PC-9 (cell line): ENCODE measurements at regions not wholly inside any gene's neighbourhood (a gene's known extent, or its start where the extent isn't known, plus 50 kb on each side); places are given as distances from the start of the nearest gene placed in this dataset.

Experiments
- BruUV-seq: library from RNA; stranded (reverse); fragments of 400-500 nt; replicated peaks from 2 replicates; lab custom pipeline; 2021; lab: Mats Ljungman, UMichigan
- CTCF ChIA-PET: fragments of 300-600 bp; sonication (Branson Sonifier 250); formaldehyde crosslinking; loops from one replicate; lab custom pipeline; 2022; ENCODE audit warnings: antibody characterized with exemption; lab: Charles Lee
- POLR2A ChIA-PET: fragments of 300-600 bp; sonication (Branson Sonifier 250); formaldehyde crosslinking; loops from one replicate; lab custom pipeline; 2022; ENCODE audit warnings: antibody characterized with exemption; ENCODE audit not compliant: unreplicated experiment; lab: Charles Lee
- DNase-seq, 2 experiments: peaks; one replicate each; pipeline versions ENCODE4 v3.0.0 to v3.0.0-alpha.2; 2015 to 2022; ENCODE audit warnings: mixed read lengths in 1 of 2
- H2AFZ ChIP-seq: fragments of 200-600 bp; sonication (generic); 2 replicates; pipeline ENCODE4 v1.8.1; 2017; ENCODE audit warnings: antibody characterized with exemption
- H3F3A ChIP-seq: fragments of 200-600 bp; sonication (generic); 2 replicates; pipeline ENCODE4 v1.8.1; 2017; ENCODE audit warnings: antibody characterized with exemption, mild to moderate bottlenecking, low read depth; ENCODE audit not compliant: insufficient read depth
- H3K27ac ChIP-seq: fragments of 200-600 bp; sonication (generic); 2 replicates; pipeline ENCODE4 v1.6.1; 2016; ENCODE audit warnings: mixed run types
- H3K27me3 ChIP-seq: fragments of 200-600 bp; sonication (generic); 2 replicates; pipeline ENCODE4 v1.6.1; 2016; ENCODE audit warnings: low read depth, mixed run types; ENCODE audit not compliant: insufficient read depth
- H3K36me3 ChIP-seq: fragments of 200-600 bp; sonication (generic); 2 replicates; pipeline ENCODE4 v1.6.1; 2016; ENCODE audit warnings: low read depth, mixed run types
- H3K4me1 ChIP-seq: fragments of 200-600 bp; sonication (generic); replicated peaks from 2 replicates; pipeline ENCODE4 v1.6.1; 2016; ENCODE audit warnings: mixed run types; ENCODE audit not compliant: insufficient read depth
- H3K4me2 ChIP-seq: fragments of 200-600 bp; sonication (generic); 2 replicates; pipeline ENCODE4 v1.6.1; 2017; ENCODE audit warnings: mixed run types
- H3K4me3 ChIP-seq: fragments of 200-600 bp; sonication (generic); 2 replicates; pipeline ENCODE4 v1.6.1; 2016; ENCODE audit warnings: mixed run types
- H3K79me2 ChIP-seq: fragments of 200-600 bp; sonication (generic); 2 replicates; pipeline ENCODE4 v1.6.1; 2017; ENCODE audit warnings: low read depth, mixed run types
- H3K9me2 ChIP-seq: fragments of 200-600 bp; sonication (generic); 2 replicates; pipeline ENCODE4 v1.8.1; 2017; ENCODE audit warnings: mild to moderate bottlenecking; ENCODE audit not compliant: insufficient read depth
- H3K9me3 ChIP-seq: fragments of 200-600 bp; sonication (generic); 2 replicates; pipeline ENCODE4 v1.8.1; 2016; ENCODE audit warnings: low read depth; ENCODE audit not compliant: insufficient read depth
- H4K20me1 ChIP-seq: fragments of 200-600 bp; sonication (generic); 2 replicates; pipeline ENCODE4 v1.8.1; 2017; ENCODE audit not compliant: insufficient read depth
- EZH2 ChIP-seq: fragments of 200-600 bp; sonication (generic); IDR thresholded peaks from 2 replicates; pipeline ENCODE4 v1.8.0; 2017; ENCODE audit warnings: antibody characterized with exemption, low read depth
- intact Hi-C: fragments of 100-400 bp; cut with micrococcal nuclease; formaldehyde crosslinking; loops from one replicate; pipeline ENCODE4 v1.10.0; 2022; ENCODE audit not compliant: unreplicated experiment
- TF ChIP-seq, protein P1 (sequence below): fragments of 200-600 bp; sonication (generic); conservative IDR thresholded peaks from 2 replicates; pipeline ENCODE4 v1.6.1; 2017; ENCODE audit warnings: mixed run types, antibody characterized with exemption, mild to moderate bottlenecking, moderate library complexity

DNA sequence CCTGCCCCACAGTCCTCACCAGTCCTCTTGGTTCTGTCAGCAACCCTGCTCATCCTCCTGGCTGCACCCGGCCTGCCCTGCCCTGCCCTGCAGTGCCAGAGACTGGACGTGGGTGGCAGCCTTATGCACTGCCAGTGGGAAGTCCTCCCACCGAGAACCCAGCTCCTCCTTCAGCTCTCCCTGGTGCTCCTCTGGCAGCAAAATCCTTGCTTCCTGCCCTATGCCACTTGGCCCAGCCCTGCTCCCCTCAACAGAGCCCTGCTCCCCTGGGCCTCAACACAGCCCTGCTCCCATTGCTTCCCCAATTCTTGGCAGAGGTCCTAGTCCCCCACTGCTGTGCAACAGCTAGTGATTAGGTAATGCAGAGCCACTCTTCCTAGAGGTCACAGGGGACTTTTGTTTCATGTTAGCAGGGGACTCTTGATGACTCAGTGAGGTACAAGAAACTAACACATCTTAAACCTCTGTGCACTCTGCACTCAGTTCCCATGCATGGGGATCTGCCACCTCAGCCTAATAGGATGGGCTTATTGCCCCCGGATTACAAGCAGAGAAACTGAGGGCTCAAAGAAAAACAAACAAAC is 58.0 kb upstream of the EDAR start:
- Histone ChIP-seq H3K4me1 (no peaks in the 10 kb centered on the region), H3K9me3 (no peaks in the 10 kb centered on the region), H3K9me2 (no peaks in the 10 kb centered on the region), H3K36me3 (no peaks in the 10 kb centered on the region), H2AFZ (no peak overlapping the region), H3K4me2 (no peak overlapping the region), H3F3A (no peaks in the 10 kb centered on the region), H3K27me3 (no peaks in the 10 kb centered on the region), H4K20me1 (no peaks in the 10 kb centered on the region), H3K79me2 (no peaks in the 10 kb centered on the region), H3K27ac (no peak overlapping the region), H3K4me3 (no peak overlapping the region)
- CTCF ChIA-PET, result no interaction called here
- POLR2A ChIA-PET, result no interaction called here
- no TSS peak for BruUV-seq
- intact Hi-C loops, result no loop called here
- TF ChIP-seq, protein P1, sequence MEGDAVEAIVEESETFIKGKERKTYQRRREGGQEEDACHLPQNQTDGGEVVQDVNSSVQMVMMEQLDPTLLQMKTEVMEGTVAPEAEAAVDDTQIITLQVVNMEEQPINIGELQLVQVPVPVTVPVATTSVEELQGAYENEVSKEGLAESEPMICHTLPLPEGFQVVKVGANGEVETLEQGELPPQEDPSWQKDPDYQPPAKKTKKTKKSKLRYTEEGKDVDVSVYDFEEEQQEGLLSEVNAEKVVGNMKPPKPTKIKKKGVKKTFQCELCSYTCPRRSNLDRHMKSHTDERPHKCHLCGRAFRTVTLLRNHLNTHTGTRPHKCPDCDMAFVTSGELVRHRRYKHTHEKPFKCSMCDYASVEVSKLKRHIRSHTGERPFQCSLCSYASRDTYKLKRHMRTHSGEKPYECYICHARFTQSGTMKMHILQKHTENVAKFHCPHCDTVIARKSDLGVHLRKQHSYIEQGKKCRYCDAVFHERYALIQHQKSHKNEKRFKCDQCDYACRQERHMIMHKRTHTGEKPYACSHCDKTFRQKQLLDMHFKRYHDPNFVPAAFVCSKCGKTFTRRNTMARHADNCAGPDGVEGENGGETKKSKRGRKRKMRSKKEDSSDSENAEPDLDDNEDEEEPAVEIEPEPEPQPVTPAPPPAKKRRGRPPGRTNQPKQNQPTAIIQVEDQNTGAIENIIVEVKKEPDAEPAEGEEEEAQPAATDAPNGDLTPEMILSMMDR, result no peak
- TF ChIP-seq EZH2, result no peak
- DNase-seq, result no peak

DNA sequence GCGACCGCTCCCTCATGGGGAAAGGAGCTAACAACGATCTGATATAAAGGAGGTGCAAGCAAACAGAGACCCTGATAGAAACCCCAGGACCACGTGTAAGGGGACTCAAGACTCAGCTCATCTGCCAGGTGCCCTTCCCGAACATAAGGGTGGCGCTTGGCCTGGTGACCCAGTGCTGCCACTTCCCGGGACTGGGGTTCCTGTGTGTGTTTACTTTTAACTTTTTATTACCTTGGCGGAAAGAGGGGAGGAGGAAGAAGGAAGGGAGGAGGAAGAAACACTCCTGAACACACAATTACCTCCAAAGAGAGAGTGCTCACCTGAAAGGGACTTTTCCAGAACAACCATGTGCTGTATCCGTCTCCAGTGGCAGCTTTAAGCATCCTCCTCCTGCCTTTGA is 56.5 kb upstream of the EDAR start:
- TF ChIP-seq EZH2, result no peak
- TF ChIP-seq, protein P1, result no peak
- no peak overlapping the region for H3K27ac ChIP-seq
- ChIA-PET CTCF (no interaction called here), POLR2A (no interaction called here)
- H2AFZ ChIP-seq, result no peak overlapping the region
- intact Hi-C loops, result no loop called here
- H3K36me3 ChIP-seq, result no peaks in the 10 kb centered on the region
- no peaks in the 10 kb centered on the region for H4K20me1 ChIP-seq
- no peaks in the 10 kb centered on the region for H3K9me2 ChIP-seq
- no TSS peak for BruUV-seq
- H3K4me3 ChIP-seq, result no peak overlapping the region
- H3K79me2 ChIP-seq, result no peaks in the 10 kb centered on the region
- no peaks in the 10 kb centered on the region for H3F3A ChIP-seq
- no peak for DNase-seq
- no peak overlapping the region for H3K4me2 ChIP-seq
- no peaks in the 10 kb centered on the region for H3K9me3 ChIP-seq
- H3K4me1 ChIP-seq, result no peaks in the 10 kb centered on the region
- no peaks in the 10 kb centered on the region for H3K27me3 ChIP-seq

DNA sequence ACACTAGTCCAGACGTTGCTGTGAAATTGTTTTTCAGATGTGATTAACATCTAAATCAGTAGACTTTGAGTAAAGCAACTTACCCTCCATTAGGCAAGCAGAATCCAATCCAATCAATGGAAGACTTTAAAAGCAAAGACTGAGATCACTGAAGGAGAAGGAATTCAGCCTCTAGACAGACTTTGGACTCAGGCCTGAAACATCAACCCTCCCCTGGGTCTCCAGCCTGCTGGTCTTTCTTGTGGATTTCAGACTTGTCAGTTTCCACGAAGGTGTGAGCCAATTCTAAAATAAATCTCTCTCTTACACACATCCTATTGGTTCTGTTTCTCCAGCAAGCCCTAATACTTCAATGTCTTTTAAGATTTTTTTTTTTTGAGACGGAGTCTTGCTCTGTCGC is 50.0 kb upstream of the EDAR start:
- TF ChIP-seq EZH2, result no peak
- TF ChIP-seq, protein P1, result no peak
- intact Hi-C loops, result no loop called here
- no peaks in the 10 kb centered on the region for H3K79me2 ChIP-seq
- no peaks in the 10 kb centered on the region for H3K36me3 ChIP-seq
- BruUV-seq, result no TSS peak
- DNase-seq, result no peak
- no peak overlapping the region for H2AFZ ChIP-seq
- no peaks in the 10 kb centered on the region for H3K9me3 ChIP-seq
- no peak overlapping the region for H3K27ac ChIP-seq
- no peaks in the 10 kb centered on the region for H3K9me2 ChIP-seq
- H3K4me3 ChIP-seq, result no peak overlapping the region
- no peaks in the 10 kb centered on the region for H3F3A ChIP-seq
- no peaks in the 10 kb centered on the region for H3K27me3 ChIP-seq
- ChIA-PET POLR2A (no interaction called here), CTCF (no interaction called here)
- H3K4me1 ChIP-seq, result no peaks in the 10 kb centered on the region
- no peaks in the 10 kb centered on the region for H4K20me1 ChIP-seq
- H3K4me2 ChIP-seq, result no peak overlapping the region
